NCI-H1436 (cell line): ENCODE measurements at regions not wholly inside any gene's neighbourhood (a gene's known extent, or its start where the extent isn't known, plus 50 kb on each side); places are given as distances from the start of the nearest gene placed in this dataset.

ENCODE experiments used
- DNase-seq: peaks from one replicate; lab custom pipeline; 2025; lab: John Stamatoyannopoulos, UW

DNA sequence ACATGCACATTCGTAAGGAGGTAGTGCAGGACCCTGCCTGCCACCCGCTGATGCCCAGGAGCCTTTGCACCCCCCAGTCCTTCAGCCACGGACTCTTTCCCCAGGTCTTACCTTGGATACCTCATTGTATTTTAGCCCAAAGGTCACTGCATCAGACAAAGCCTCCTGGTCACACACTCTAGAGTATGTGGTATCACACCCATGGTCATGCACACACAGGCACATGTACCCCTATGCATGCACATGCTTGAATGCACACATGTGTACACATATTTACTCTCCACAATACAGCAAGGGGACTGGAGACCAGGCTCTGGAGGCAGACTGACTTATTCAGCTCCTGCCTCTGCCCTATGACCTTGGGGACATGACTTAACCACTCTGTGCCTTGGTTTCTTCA lies 357.5 kb downstream of the C16orf95 start:
- DNase-seq: no peak

DNA sequence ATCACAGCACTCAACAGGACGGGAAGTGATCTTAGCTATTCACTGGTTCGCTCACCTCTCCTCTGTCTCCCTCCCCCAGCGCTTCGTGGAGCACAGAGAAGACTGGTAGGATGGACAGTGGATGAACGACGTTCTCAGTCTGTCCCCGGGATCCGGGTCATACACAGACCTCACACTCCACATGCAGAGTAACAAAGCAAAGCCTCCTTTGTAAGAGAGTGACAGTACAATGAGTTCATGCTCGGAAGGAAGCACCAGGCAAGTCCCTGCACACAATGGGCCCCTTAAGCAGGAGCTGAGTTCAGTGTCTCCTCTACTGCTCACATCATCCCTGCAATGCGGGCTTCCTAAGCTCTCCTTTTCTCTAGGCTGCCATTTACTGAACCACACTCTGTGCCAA lies 356.9 kb downstream of the C16orf95 start:
- DNase-seq: no peak

DNA sequence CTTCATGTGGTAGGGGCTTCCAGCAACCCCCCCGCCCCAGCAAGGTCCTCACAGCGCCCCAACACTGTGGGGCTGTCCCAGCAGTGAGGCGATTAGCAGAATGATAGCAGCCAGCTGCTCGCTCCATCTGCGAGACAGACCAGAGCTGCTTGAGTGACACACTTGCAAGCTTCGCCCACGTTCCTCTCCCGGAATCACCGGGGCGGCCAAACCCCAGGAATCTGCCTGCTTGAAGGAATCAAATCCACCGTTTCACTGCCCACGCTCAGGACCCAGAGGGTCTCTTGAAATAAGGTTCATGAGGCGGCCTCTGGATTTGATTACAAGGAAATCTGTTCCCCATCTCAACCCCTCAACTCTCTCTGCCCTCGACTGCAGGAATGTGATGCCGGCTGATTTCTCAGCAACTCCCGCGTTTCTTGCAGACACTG lies 356.0 kb downstream of the C16orf95 start:
- DNase-seq: no peak

DNA sequence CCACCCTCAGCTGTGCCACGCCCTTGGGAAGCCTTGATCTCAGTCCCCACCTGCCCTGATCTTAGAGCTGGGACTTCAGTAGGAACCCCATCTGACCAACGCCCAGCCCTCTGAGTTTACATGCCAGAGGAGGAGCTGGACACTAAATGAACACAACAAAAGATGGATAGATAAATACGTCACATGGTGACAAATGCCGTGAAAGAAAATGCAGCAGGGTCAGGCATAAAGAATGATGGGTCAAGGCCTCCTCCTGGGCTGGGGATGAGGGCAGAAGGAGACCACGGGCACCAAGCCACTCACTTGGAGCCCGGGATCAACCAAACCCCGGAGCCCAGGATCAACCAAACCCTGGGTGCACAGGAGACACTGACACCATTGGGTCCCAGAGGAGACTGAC lies 354.9 kb downstream of the C16orf95 start:
- DNase-seq: no peak

DNA sequence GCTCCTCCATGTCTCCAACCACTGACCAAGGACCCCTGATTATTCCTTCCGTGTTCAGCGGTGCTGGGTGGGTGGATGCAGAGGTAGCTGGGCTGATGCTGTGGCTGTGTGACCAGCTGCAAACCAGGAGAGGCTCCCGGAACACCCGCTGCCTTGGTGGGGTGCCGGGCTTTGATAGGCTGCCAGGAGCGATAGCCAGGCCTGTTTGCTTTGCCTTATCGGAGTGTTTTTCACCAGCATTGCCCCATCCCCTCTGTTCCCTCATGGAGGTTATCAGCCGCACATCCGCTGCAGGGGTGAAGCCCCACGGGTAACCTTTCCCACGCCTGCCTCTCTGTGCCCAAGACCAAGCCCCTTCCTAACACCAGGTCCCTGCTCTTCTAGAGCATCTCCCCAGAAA lies 354.3 kb downstream of the C16orf95 start:
- no peak for DNase-seq

DNA sequence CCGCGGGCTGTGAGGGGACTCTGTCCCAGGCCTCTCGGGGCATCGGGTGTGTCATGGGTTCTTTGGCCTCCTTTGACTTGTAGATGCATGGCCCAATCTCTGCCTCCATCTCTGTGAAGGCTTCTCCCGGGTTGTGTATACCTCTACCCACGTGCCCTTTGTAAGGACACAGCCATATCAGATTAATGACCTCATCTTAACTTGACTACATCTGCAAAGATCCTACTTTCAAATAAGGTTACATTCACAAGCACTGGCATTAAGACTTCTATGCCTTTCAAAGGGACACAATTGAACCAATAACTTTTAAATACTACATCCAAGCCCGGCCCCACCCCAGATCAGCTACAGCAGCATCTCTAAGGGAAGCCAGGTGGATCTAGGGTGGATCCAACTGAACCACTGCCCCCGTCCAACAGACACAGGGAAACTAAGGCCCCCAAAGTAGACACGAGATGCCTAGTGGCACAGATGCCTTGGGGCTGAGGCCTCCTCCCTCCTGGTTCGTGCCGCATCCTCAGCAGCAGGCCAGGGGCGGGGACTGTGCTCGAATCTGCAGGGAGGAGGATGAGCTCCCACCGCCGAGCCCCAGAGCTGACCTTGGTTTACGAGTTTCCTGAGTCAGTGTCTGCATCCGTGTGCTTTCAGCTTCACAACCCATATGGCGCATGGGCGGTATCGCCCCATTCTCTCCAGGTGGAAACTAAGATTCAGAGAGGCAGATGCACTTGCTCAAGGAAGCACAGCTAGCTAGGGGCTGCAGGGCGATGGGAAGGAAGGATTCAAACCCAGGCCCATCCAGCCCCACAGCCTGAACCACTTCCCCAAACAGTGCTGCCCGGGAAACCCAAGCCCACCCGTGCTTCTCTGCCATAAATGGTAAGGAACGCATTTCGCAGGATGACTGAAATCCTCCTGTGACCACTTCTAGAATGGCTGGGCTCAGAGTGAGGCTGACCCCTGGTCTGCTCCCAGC lies 353.3 kb downstream of the C16orf95 start:
- no peak for DNase-seq

DNA sequence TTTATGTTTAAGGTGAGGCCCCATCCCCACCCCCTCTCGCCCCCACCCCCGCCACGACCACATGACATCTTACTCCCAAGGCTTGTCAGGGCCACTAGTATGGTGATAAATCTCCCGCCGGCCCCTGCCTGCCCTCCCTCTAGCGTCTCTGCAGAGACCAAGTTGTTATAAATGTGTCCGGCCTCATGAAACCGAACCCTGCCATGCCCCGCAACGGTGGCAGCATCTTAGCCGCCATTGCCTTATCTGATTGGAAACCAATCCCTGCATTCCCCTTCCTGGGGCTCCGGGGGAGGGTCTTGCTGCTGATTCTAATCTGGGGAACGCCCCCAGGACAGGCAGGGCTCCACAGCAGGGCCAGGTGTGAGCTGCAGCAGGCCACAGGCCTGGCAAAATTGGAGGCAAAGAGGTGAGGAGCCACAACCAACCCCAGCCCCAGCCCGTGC lies 352.4 kb downstream of the C16orf95 start:
- no peak for DNase-seq

DNA sequence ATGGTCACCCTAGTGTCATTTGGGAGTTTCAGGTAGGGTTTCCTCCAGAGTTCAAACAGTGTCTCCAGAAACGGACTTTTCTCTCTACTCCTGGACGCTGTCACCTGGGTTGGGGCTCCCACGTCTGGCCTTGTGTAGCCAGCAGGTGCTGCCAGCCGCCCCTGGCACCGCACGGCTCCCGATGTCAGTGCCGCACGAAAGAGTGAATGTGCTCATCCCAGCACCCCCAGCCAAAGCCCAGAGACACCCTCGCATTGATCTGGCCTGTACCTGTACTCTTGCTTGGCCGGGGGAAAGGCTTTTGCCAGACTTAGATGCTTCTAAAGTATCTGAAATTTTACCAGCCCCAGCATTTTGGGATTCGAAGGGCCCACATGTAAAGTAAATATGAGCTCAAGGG lies 351.9 kb downstream of the C16orf95 start:
- DNase-seq: no peak

DNA sequence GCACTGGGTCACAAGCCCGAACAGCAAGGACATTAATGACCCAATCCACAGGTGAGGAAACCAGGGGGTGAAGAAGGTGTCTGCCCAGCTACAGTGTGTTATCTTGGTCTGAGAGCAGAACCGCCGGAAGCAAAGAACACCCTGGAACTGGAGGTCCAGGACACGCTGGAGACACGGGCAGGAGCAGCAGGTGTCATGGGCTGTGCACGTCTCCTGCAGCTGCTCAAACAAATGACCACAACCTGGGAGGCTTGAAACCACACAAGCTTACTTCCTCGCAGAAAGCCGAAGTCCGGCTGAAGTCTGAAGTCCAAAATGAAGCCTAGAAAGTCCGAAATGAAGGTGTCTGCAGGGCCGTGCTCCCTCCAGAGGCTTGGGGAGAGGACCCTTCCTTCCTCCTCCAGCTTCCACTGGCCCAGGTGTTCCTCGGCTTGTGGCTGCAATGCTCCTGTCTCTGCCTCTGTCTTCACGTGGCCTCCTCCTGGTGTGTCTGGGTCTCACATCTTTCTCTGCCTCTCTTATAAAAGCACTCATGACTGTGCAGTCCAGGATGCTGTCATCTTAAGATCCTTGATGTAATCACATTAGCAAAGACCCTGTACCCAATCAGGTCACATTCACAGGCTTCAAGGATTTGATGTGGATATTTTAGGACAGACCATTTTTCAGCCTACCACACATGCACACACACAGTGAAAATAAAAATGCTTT lies 351.2 kb downstream of the C16orf95 start:
- DNase-seq: no peak

DNA sequence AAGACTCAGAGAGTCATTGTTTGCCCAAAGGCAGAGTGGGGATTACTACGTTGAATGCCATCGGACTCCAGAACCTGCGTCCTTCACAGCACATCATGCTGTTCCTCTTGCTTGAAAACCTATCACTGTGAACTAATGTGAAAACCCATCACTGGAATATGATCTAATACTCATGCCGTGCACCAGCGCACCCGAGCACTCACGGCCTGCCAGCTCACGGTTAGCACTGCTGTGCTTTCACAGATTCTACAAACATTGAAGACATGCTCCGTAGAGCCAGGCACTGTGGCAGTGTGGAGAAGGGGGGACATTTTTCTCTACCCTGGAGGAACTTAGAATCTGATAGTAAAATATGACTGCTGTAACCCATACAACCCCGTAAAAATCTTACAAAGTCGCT lies 350.4 kb downstream of the C16orf95 start:
- no peak for DNase-seq

DNA sequence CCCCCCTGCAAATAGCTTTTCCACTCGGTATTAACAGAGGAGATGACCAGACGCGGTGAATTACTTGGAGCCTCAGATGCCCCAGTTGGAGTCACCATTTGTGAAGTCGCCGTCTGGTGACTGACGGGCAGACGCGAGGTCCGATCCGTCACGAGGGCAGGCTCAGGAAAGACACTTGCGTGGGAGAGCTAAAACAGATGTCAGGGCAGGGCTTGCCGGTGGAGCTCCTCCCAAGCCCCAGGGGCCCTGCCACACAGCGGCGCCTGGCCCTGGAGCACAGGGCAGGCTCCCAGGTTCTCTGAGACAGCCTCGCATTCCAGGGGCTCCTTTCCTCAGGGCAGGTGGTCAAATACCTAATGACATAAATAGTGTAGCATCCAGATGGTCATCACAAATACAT lies 348.3 kb downstream of the C16orf95 start:
- no peak for DNase-seq

DNA sequence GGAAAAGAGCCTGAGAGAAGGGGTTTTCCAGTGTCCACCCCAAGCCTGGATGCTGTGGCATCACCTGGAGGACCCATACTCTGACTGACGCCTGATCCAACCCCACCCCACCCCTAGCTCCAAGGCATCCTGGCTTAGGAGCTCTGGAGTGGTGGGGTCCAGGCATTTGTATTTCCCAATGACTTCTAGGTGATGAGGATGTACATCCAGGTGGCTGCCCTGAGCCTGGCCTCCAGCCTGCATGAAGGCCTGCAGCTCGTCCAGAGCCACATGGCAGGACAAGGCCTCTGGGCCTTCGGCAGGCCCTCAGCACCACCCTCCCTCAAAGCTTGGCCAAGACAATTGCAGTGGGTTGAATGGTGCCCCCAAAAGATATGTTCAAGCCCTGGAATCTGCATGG lies 347.5 kb downstream of the C16orf95 start:
- DNase-seq: no peak

DNA sequence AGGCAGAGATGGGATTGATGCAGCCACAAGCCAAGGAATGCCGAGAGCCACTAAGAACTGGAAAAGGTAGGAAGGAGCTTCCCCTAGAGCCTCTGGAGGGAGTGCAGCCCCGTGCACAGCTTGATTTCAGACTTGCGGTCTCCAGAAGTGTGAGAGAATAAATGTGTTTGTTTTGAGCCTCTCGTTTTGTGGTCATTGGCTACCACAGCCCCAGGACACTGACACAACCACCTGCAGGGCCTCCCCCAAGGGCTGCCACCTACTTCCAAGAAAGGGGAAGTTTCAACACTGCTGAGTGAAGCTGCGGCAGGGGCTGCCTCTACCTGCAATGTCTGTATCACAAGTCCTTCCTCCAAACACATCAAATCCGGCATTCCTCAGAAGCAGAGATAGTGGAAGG lies 346.9 kb downstream of the C16orf95 start:
- DNase-seq: no peak

DNA sequence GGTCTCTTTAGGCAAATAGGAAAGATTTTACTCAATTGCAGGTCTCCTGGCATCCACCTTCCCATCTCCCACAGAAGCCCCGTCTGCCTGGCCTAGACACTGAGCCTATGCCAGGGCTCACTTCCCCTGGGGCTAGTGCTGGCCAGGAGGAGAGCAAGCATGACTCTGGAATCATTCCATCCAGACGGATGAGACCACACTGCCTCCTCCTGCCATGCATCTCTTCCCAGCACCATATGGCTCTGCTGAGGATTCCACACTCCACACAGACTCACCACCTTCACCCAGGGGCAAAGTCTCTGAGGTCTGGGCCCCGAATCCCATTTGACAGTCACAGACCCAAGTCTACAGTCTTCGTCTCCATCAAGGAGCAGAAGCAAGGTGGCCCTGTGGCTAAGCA lies 346.5 kb downstream of the C16orf95 start:
- no peak for DNase-seq

DNA sequence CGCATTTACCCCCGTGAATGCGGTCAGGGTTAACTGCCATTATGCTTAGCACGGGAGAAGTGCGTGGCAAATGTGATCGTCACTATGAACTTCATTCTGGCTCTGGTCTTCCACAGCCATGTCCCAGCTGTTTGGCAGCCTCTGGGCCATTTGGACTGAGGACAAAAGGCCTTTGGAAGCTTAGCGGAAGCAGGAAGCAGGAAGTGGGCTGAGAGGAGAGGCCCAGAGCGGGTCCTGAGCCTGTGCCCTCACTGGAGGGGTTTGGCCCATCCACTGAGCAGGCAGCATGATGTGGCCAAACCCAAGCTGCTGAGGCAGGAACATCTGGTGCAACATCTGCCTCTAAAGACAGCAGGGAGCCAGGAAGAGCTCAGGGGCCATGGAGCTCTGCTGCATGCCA lies 345.9 kb downstream of the C16orf95 start:
- no peak for DNase-seq

DNA sequence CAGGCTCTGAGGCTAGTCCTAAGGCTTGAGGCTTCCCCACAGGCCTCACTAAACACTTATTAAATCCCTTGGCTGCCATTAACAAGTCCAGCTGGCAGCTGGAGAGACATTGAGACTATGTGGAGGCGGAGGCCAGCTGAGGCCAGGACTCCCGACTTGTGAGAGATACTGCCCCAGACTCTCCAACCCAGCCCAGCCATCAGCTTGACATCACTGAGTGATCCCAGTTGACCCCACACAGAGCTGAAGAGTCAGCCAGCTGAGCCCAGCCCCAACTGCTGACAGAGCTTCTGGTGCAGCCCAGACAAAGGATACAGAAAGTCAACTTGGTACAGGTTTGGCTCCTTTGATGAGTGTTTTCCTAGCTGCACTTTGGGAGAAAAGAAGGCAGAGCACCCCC lies 343.1 kb downstream of the C16orf95 start:
- DNase-seq: no peak

DNA sequence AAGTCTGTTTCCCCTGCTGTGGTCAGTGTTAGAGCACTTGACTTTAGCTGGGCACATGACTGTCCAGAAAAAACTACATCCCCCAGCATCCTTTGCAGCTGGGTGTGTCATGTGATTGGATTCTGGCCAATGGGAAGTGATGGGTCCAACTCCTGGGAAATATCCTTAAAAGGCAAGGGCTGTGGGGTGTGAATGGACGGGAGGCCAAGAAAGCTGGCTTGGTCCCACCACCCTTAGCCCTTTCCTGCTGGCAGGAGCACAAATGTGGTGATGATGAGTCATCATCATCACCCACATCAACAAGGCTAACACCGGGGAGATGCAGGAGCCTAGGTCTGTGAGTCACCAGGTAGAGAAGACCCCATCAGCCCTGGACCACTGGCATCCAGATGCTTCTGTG lies 341.7 kb downstream of the C16orf95 start:
- DNase-seq: no peak

DNA sequence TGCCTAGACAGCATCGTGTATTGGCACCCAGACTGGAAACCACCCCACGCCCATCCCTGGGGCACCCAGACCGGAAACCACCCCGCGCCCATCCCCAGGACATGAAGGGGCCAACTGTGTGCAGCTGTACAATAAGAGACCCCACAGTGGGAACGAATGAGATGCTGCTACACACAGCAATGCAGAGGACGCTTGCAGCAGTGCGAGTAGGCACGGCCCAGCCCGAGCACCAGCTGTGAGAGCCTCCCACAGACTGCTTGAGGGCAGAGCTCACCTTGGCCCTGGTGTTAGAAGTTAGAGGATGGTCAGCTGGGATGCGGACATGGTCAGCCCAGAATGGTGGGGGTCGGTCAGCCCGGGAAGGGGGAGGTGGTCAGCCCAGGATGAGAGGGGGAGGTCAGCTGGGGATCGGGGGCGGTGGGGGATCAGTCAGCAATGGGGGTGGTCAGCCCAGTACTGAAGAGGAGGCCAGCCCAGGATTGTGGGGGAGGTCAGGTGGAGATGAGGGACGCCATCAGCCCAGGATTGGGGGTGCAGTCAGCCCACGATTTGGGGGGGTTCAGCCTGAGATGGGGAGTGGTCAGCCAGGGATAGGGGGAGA lies 340.0 kb downstream of the C16orf95 start:
- no peak for DNase-seq

DNA sequence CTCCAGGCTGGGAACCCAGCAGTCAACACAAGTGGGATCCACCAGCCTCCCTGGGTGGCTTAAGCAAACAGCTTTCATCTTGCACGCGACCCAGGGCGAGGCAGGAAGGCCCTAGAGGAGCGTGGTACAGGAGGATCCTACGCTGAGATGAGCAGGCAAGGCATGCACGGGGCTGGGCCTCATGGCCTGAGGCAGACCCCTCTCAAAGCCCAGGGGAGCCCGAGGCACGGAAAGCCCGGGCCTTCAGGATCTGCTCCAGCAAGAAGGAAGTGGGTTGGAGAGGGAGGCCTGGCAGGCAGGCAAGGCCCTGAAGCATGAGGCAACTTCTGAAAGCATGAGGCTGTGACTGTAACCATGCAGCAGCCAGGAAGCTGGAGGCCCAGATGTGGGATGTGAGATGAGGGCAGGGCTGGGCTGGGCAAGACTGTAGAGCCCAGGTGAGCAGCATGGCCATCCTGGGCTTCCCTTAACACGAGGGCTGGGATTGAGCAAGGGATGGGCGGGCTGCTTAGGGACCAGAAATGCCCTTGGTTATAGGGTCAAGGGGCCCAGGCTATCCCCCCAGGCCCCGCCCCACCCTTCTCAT lies 338.7 kb downstream of the C16orf95 start:
- no peak for DNase-seq

DNA sequence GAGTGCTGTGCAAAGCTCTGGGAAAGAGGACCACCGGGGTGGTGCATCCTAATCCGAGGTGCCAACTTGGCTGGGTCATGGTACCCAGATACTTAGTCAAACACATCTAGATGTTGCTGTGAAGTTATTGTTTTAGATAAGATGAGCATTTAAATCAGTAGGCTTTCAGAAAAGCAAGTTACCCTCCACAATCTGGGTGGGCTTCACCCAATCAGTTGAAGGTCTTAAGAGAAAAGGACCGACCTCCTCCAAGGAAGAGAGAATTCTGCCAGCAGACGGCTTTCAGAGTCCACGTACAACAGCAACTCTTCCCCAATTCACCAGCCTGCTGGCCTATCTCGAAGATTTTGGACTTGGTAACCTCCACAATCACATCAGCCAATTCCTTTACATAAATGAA lies 338.1 kb downstream of the C16orf95 start:
- no peak for DNase-seq

DNA sequence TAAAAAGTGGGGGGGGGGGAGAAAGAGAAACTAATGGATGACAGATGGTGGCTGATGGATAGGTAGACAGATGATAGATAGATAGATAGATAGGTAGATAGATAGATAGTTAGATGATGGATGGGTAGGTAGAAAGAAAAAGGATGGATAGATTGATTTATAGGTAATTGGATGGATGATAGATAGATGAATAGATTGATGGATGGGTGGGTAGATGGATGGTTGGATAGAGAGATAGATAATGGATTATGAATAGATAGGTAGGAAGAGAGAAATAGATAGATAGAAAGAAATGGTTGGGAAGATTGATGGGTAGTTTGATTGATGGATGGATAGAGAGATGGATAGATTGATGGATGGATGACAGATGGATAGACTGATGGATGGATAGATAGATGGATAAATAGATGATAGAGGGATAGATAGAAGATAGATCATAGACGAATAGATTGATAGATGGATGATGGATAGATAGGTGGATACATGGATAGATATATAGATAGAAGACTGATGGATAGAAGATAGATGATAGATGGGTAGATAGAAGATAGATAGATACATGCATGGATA lies 337.1 kb downstream of the C16orf95 start:
- DNase-seq: no peak

DNA sequence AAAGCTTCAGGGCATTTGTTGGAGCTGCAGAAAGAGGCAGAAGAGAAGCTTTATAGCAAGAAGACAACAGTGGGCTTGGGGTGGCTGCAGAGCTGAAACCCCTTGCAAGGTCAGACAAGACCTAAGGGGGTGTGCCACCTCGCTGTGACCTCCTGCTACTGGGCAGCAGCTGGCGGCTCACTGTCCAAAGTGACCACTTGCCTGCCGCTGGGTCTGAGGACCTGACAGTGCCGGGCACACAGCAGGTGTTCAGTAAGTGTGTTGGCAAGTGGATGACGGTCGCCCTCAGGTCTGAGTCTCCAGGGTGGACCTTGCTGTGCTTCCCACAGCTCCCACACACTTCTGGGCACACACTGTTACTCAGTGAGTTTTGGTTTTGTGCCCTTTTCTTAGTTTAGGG lies 336.5 kb downstream of the C16orf95 start:
- no peak for DNase-seq
